GM12801 (cell line): ENCODE measurements at regions not wholly inside any gene's neighbourhood (a gene's known extent, or its start where the extent isn't known, plus 50 kb on each side); places are given as distances from the start of the nearest gene placed in this dataset.

ENCODE experiments used
- TF ChIP-seq, protein P1 (sequence below): IDR thresholded peaks from one replicate; pipeline ENCODE4 v1.5.1; 2011; ENCODE audit warnings: control low read depth; ENCODE audit not compliant: insufficient read length; ENCODE audit errors: extremely low read depth

DNA sequence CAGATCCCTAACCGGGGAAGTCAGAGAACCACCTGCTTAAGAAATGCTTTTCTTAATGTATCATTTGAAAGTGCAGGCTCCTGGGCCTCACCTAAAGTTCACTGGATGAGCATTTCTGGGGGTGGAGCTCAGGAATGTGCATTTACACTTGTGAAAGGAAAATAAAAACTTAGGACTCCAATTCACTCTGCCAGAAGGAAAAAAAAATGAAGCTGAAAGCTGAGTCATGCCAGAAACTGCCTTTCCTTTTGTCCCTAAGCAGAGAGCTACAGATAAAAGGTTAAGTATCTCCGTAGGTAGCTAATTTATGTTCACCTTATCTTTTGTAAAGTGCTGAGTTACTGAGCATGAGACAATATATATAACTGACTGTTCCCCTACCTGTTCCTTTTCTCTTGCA lies 229.5 kb upstream of the MEX3C start:
- TF ChIP-seq, protein P1, sequence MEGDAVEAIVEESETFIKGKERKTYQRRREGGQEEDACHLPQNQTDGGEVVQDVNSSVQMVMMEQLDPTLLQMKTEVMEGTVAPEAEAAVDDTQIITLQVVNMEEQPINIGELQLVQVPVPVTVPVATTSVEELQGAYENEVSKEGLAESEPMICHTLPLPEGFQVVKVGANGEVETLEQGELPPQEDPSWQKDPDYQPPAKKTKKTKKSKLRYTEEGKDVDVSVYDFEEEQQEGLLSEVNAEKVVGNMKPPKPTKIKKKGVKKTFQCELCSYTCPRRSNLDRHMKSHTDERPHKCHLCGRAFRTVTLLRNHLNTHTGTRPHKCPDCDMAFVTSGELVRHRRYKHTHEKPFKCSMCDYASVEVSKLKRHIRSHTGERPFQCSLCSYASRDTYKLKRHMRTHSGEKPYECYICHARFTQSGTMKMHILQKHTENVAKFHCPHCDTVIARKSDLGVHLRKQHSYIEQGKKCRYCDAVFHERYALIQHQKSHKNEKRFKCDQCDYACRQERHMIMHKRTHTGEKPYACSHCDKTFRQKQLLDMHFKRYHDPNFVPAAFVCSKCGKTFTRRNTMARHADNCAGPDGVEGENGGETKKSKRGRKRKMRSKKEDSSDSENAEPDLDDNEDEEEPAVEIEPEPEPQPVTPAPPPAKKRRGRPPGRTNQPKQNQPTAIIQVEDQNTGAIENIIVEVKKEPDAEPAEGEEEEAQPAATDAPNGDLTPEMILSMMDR, result no peak

DNA sequence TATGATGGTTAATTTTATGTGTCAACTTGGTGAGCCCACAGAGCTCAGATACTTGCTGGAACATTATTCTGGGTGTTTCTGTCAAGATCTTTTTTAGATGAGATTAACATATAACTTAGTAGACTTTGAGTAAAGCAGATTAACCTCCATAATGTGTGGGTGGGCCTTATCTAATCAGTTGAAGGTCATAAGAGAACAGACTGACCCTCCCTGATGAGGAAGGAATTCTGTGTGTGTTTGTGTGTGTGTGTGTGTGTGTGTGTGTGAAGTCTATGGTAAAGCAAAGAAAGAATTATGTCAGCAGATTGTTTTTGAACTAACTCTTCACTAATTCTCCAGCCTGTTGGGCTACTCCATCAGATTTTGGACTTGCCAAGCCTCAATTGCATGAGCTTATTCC lies 232.2 kb upstream of the MEX3C start:
- TF ChIP-seq, protein P1, result no peak

DNA sequence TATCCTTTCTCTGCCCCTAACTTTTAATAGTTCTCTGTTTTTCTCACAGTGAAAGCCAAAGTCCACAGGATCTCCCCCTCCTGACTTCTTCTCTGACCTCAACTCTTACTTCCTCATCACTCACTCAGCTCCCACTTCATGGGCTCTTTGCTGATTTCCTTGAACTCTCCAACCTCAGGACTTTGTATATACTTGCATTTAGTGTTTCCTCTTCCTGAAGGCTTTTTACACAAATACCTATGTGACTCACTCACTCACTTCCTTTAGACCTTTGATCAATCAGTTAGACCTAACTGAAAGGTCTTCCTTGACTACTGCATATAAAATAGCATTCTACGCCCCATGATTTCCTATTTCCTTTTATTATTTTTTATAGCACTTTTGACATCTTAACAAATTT lies 233.1 kb upstream of the MEX3C start:
- TF ChIP-seq, protein P1, result no peak

DNA sequence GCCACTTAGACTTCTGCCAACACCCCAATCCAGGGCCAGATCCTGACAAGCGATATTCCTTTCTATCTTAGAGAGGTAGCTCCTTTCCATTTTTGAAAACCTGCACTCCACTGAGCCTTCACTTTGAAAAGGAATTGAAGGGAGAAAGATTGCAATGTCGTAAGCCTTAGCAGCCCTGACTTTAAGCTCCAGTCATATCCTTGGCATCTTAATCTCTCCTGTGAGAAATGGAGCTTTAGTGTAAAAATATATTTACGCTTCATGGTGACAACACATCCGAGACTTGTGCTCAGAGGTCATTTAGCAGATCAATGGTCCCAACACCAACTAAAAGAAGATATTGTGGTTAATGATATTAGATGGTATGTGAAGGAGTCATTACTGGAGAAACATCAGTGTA lies 235.8 kb upstream of the MEX3C start:
- TF ChIP-seq, protein P1, result no peak

DNA sequence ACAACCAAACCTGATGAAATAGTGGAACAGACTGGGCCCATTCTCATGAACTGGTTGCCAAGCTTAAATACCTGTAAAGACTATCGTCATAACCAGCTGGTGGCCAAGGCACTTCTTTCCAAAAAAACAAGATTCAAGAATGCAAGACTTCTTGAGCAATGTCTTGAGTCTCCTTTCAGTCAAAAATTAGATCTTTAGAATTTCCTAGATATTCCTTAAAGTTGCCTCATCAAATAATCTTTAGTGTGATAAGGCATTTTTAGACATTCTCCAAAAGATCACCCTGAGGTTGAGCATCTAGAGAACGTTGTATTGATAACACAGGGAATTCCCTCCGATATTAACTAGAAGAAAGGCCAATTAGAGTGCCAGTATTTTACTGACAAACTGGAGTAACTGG lies 236.4 kb upstream of the MEX3C start:
- TF ChIP-seq, protein P1, result no peak

DNA sequence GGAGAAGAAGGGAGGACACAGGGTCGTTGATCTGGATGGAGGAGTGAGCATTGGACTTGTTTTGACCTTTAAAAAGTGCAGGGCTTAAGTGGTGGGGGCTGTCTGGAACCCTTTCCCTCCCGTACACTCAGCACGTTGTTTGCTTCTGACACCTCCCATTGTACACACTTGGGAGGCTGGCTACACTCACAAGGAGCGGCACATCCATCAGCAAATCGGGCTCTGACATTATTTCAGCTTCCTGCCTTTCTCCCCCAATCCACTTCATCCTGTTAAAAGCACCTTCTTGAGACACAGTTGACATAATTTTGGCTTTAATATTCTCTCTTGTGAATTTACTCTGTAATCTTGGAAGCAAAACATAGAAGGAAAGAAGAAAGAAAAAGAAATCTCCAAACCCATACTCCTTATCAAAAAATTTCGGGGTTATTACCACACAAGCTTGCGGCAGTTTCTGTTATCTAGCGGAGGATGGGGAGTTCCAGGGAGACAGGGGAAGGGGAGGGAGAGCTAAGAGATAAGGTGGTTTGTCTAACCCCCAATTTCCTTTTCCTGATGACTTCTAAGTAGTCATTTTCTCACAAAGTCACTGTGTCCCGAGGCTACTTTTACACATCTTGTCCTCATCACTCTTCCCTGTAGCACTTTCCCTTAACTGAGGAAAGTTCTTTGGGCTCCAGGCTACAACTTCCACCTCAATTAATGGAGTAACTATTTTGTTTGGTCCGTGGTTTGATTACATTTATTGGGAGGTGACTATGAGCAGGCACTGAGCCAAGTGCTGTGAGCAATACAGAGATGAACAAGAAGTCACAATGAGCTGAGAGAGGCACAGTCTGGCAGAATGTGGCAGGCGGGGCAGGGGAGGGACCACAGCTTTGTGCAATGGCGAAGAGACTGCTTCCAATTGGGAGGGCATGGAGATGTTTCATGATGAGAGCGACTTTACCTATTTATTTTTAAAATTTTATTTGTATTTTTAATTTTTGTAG lies 240.1 kb upstream of the MEX3C start:
- TF ChIP-seq, protein P1, result no peak

DNA sequence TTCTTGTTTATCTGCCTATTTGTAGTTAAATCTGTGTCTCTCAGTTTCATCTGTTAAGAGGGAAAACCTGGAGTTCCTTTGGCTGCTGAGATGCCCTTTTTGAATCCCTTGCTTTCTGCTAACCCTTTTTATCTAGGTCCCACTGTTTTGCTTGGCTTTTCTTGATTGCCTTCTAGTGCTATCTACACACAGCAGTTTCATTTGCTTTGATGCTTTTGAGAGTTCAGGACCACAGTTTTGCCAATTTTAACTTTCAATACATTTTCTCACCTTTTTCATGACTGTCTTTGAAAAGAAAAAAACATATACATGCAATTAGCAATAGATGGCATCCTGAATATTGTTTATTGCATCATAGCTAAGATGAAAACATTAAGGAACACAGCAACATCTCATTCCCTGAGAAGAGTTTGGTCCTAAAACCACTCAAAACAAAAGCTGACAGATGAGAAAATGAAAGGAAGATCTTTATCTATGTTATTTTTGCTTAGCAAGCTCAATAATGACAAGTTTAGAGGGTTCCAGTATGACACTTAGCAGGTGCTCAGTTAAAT lies 241.4 kb upstream of the MEX3C start:
- TF ChIP-seq, protein P1, result no peak
